H1 (cell line): ENCODE measurements at regions not wholly inside any gene's neighbourhood (a gene's known extent, or its start where the extent isn't known, plus 50 kb on each side); places are given as distances from the start of the nearest gene placed in this dataset.

Experiments
- ATF2 ChIP-seq: IDR thresholded peaks from 2 replicates; pipeline ENCODE4 v1.6.1; 2012; ENCODE audit warnings: low read length, inconsistent platforms
- CBX8 ChIP-seq: fragments of 300-800, 300-1000 bp; sonication (generic); IDR thresholded peaks from 2 replicates; pipeline ENCODE4 v1.7.1; 2016; ENCODE audit warnings: low read depth, low read length, borderline replicate concordance
- CHD7 ChIP-seq: fragments of 300-600 bp; sonication (generic); IDR thresholded peaks from 2 replicates; pipeline ENCODE4 v1.7.1; 2012; ENCODE audit warnings: low read length, moderate library complexity, mild to moderate bottlenecking, inconsistent platforms; ENCODE audit not compliant: insufficient replicate concordance
- CTBP2 ChIP-seq: IDR thresholded peaks from 2 replicates; pipeline ENCODE4 v1.7.0; 2011; ENCODE audit warnings: borderline replicate concordance, mild to moderate bottlenecking, moderate library complexity, mixed read lengths, low read length; ENCODE audit not compliant: insufficient read depth, insufficient read length
- MAFK ChIP-seq: IDR thresholded peaks from 2 replicates; pipeline ENCODE4 v1.6.1; 2012; ENCODE audit warnings: low read depth, mild to moderate bottlenecking, improper control_type of control experiment, low read length
- POLR2AphosphoS5 ChIP-seq: IDR thresholded peaks from 2 replicates; pipeline ENCODE4 v1.6.1; 2011; ENCODE audit warnings: low read depth, low read length
- POU5F1 ChIP-seq: IDR thresholded peaks from 2 replicates; pipeline ENCODE4 v1.6.1; 2011; ENCODE audit warnings: low read depth, mild to moderate bottlenecking, low read length, moderate library complexity
- SIRT6 ChIP-seq: IDR thresholded peaks from one replicate; pipeline ENCODE4 v1.7.1; 2012; ENCODE audit warnings: low read length, inconsistent platforms
- SRF ChIP-seq: IDR thresholded peaks from 2 replicates; pipeline ENCODE4 v1.6.1; 2011; ENCODE audit warnings: mild to moderate bottlenecking, low read depth, low read length, moderate library complexity

GRCh38 chr16:11448796-11449416 lies 103.6 kb downstream of the RMI2 start (continued):
- TF ChIP-seq CHD7 (no peak), CTBP2 (no peak), SIRT6 (no peak), ATF2 (no peak), POLR2AphosphoS5 (no peak), SRF (no peak), MAFK (no peak), CBX8 (no peak), POU5F1 (no peak)
